Keratinocyte (primary cell): ENCODE measurements at regions not wholly inside any gene's neighbourhood (a gene's known extent, or its start where the extent isn't known, plus 50 kb on each side); places are given as distances from the start of the nearest gene placed in this dataset.

ENCODE experiments used
- DNase-seq: peaks from one replicate; pipeline ENCODE4 v3.0.0-alpha.2; 2011; ENCODE audit warnings: low read depth, missing footprints, low spot score
- FAIRE-seq: peaks from 2 replicates; lab custom pipeline; 2011; peaks lifted over from hg19 to GRCh38; lab: Jason Lieb, UNC
- H2AFZ ChIP-seq: 2 replicates; pipeline ENCODE4 v1.6.0; 2012; ENCODE audit warnings: low read length, control low read depth, inconsistent platforms; ENCODE audit not compliant: control insufficient read depth
- H3K27ac ChIP-seq: 2 replicates; pipeline ENCODE4 v1.5.1; 2011; ENCODE audit warnings: low read length; ENCODE audit not compliant: control insufficient read depth, insufficient read depth
- H3K27me3 ChIP-seq: 3 replicates; pipeline ENCODE4 v1.6.0; 2011; ENCODE audit warnings: low read length; ENCODE audit not compliant: control insufficient read depth, insufficient read depth; ENCODE audit errors: extremely low read depth
- H3K36me3 ChIP-seq, 2 experiments: 2 replicates in 1 of 2; 3 replicates in 1 of 2; pipeline ENCODE4 v1.5.1; 2011; ENCODE audit warnings: low read length in 2 of 2, mild to moderate bottlenecking in 1 of 2; ENCODE audit not compliant: control insufficient read depth in 2 of 2, insufficient read depth in 2 of 2; ENCODE audit errors: extremely low read depth in 1 of 2
- H3K4me1 ChIP-seq: 3 replicates; pipeline ENCODE4 v1.5.1; 2011; ENCODE audit warnings: low read length; ENCODE audit not compliant: control insufficient read depth, insufficient read depth; ENCODE audit errors: extremely low read depth
- H3K4me2 ChIP-seq: 3 replicates; pipeline ENCODE4 v1.6.0; 2011; ENCODE audit warnings: low read depth, low read length; ENCODE audit not compliant: control insufficient read depth, insufficient read depth; ENCODE audit errors: extremely low read depth
- H3K4me3 ChIP-seq, 3 experiments: fragments of 200-600 bp in 1 of 3; sonication (generic) in 1 of 3; 2 replicates in 2 of 3; 3 replicates in 1 of 3; pipeline ENCODE4 v1.5.1; 2011 to 2016; ENCODE audit warnings: low read length in 3 of 3, mild to moderate bottlenecking in 3 of 3, control low read depth in 2 of 3, inconsistent platforms in 1 of 3, low read depth in 1 of 3, mixed read lengths in 1 of 3, mixed run types in 1 of 3, moderate library complexity in 1 of 3; ENCODE audit not compliant: control insufficient read depth in 2 of 3, insufficient read depth in 2 of 3; ENCODE audit errors: extremely low read depth in 1 of 3
- H3K79me2 ChIP-seq: 2 replicates; pipeline ENCODE4 v1.6.0; 2012; ENCODE audit warnings: low read length; ENCODE audit not compliant: control insufficient read depth, insufficient read depth
- H3K9ac ChIP-seq: 3 replicates; pipeline ENCODE4 v1.6.0; 2011; ENCODE audit warnings: low read length; ENCODE audit not compliant: control insufficient read depth, insufficient read depth; ENCODE audit errors: extremely low read depth
- H3K9me1 ChIP-seq: 3 replicates; pipeline ENCODE4 v1.6.0; 2011; ENCODE audit warnings: low read length; ENCODE audit not compliant: control insufficient read depth, insufficient read depth; ENCODE audit errors: extremely low read depth
- H3K9me3 ChIP-seq: 2 replicates; pipeline ENCODE4 v1.5.1; 2012; ENCODE audit warnings: low read depth, low read length; ENCODE audit not compliant: control insufficient read depth
- H4K20me1 ChIP-seq: 3 replicates; pipeline ENCODE4 v1.6.0; 2011; ENCODE audit warnings: low read length; ENCODE audit not compliant: control insufficient read depth, insufficient read depth; ENCODE audit errors: extremely low read depth
- CTCF ChIP-seq, 3 experiments: IDR thresholded peaks in 1 of 3; conservative IDR thresholded peaks in 1 of 3; optimal IDR thresholded peaks in 1 of 3; 2 replicates in 2 of 3; 3 replicates in 1 of 3; pipeline versions ENCODE3 to v1.5.1; 2011; ENCODE audit warnings: low read length in 3 of 3, mild to moderate bottlenecking in 3 of 3, moderate library complexity in 2 of 3, control low read depth in 1 of 3, inconsistent platforms in 1 of 3; ENCODE audit not compliant: insufficient read depth in 2 of 3; ENCODE audit errors: extremely low read depth in 1 of 3
- EZH2 ChIP-seq: IDR thresholded peaks from one replicate; pipeline ENCODE4 v1.6.1; 2012; ENCODE audit warnings: inconsistent platforms, mild to moderate bottlenecking, low read length, moderate library complexity
- dilution Hi-C: fragments of 300-500 bp; cut with MboI; formaldehyde crosslinking; loops from one replicate; pipeline ENCODE4 v1.7.0; 2020; ENCODE audit warnings: low sequenced_read_pairs; ENCODE audit not compliant: extremely low pct_ligation_motif_present

GRCh38 chr4:45007508-45007907 lies 281.2 kb upstream of the GNPDA2 start:
- Histone ChIP-seq H2AFZ (no peak overlapping the region), H3K79me2 (no peaks in the 10 kb centered on the region), H3K4me1 (no peaks in the 10 kb centered on the region), H4K20me1 (no peaks in the 10 kb centered on the region), H3K9me1 (no peaks in the 10 kb centered on the region), H3K9me3 (no peaks in the 10 kb centered on the region), H3K4me3 (no peak overlapping the region), H3K36me3 (no peaks in the 10 kb centered on the region), H3K27ac (no peak overlapping the region), H3K9ac (no peak overlapping the region), H3K4me2 (no peak overlapping the region), H3K27me3 (no peaks in the 10 kb centered on the region)
- dilution Hi-C loops = no loop called here
- no peak for TF ChIP-seq EZH2
- TF ChIP-seq CTCF (optimal IDR thresholded peaks at IDR 0.05 in 1 of 3, IDR thresholded peaks at IDR 0.05 in 1 of 3, conservative IDR thresholded peaks at IDR 0.05 in 1 of 3; ENCODE audit: extremely low read depth in 1 of 3, insufficient read depth in 2 of 3, low read length in 3 of 3) = no peak
- FAIRE-seq (no peak), DNase-seq (no peak)

GRCh38 chr4:45006078-45006477 lies 279.7 kb upstream of the GNPDA2 start:
- no peak for FAIRE-seq
- H3K9ac ChIP-seq = no peak overlapping the region
- no peaks in the 10 kb centered on the region for H3K9me1 ChIP-seq
- no peaks in the 10 kb centered on the region for H3K4me1 ChIP-seq
- no peak overlapping the region for H3K27ac ChIP-seq
- no peak overlapping the region for H2AFZ ChIP-seq
- dilution Hi-C loops = no loop called here
- H3K4me2 ChIP-seq = no peak overlapping the region
- no peaks in the 10 kb centered on the region for H3K9me3 ChIP-seq
- H3K27me3 ChIP-seq = no peaks in the 10 kb centered on the region
- H3K79me2 ChIP-seq = no peaks in the 10 kb centered on the region
- H3K36me3 ChIP-seq = no peaks in the 10 kb centered on the region
- no peak for DNase-seq
- no peak overlapping the region for H3K4me3 ChIP-seq
- TF ChIP-seq CTCF (optimal IDR thresholded peaks at IDR 0.05 in 1 of 3, IDR thresholded peaks at IDR 0.05 in 1 of 3, conservative IDR thresholded peaks at IDR 0.05 in 1 of 3; ENCODE audit: extremely low read depth in 1 of 3, insufficient read depth in 2 of 3, low read length in 3 of 3) (no peak), EZH2 (no peak)
- no peaks in the 10 kb centered on the region for H4K20me1 ChIP-seq
